Neuronal stem cell (in vitro differentiated cells): ENCODE measurements at regions not wholly inside any gene's neighbourhood (a gene's known extent, or its start where the extent isn't known, plus 50 kb on each side); places are given as distances from the start of the nearest gene placed in this dataset.
"Not testable (repeated sequence)": the region's sequence is repeated elsewhere in the genome, so short reads cannot be mapped to it uniquely, and the experiment has no call there.

ENCODE experiments used
- DNase-seq: peaks from one replicate; pipeline ENCODE4 v3.0.0-alpha.2; 2013; ENCODE audit warnings: low spot score
- H2AFZ ChIP-seq: one replicate; pipeline ENCODE4 v1.6.1; 2013; ENCODE audit warnings: mild to moderate bottlenecking, low read length, inconsistent platforms
- H2AK5ac ChIP-seq: 2 replicates; pipeline ENCODE4 v1.6.1; 2013; ENCODE audit warnings: low read depth, mild to moderate bottlenecking, inconsistent platforms, low read length, moderate library complexity, mixed read lengths
- H2BK120ac ChIP-seq: 2 replicates; pipeline ENCODE4 v1.6.1; 2013; ENCODE audit warnings: low read depth, mild to moderate bottlenecking, inconsistent platforms, low read length, moderate library complexity, mixed read lengths
- H2BK12ac ChIP-seq: one replicate; pipeline ENCODE4 v1.6.1; 2013; ENCODE audit warnings: low read length, inconsistent platforms
- H2BK15ac ChIP-seq: 2 replicates; pipeline ENCODE4 v1.6.1; 2013; ENCODE audit warnings: mild to moderate bottlenecking, low read length, inconsistent platforms, mixed read lengths
- H2BK5ac ChIP-seq: one replicate; pipeline ENCODE4 v1.6.1; 2013; ENCODE audit warnings: inconsistent platforms, mild to moderate bottlenecking, low read length, moderate library complexity
- H3K14ac ChIP-seq: one replicate; pipeline ENCODE4 v1.6.1; 2013; ENCODE audit warnings: low read length, inconsistent platforms
- H3K18ac ChIP-seq: 2 replicates; pipeline ENCODE4 v1.6.1; 2013; ENCODE audit warnings: low read length, inconsistent platforms
- H3K23ac ChIP-seq: 2 replicates; pipeline ENCODE4 v1.6.1; 2013; ENCODE audit warnings: low read depth, mild to moderate bottlenecking, mixed read lengths, low read length, inconsistent platforms; ENCODE audit not compliant: poor library complexity
- H3K27ac ChIP-seq: replicated peaks from 3 replicates; pipeline ENCODE4 v1.5.1; 2013; ENCODE audit warnings: low read length, inconsistent platforms
- H3K27me3 ChIP-seq, 3 experiments: 2 replicates each; pipeline ENCODE4 v1.6.1; 2013; ENCODE audit warnings: low read length in 3 of 3, mild to moderate bottlenecking in 2 of 3, inconsistent platforms in 1 of 3, low read depth in 1 of 3, mixed read lengths in 1 of 3, moderate library complexity in 1 of 3; ENCODE audit not compliant: control insufficient read depth in 3 of 3, insufficient read depth in 3 of 3
- H3K36me3 ChIP-seq, 2 donors: replicated peaks in 1 of 2; 2 replicates each; pipeline ENCODE4 v1.6.1; 2013; ENCODE audit warnings: low read length in 2 of 2; ENCODE audit not compliant: control insufficient read depth in 2 of 2, insufficient read depth in 2 of 2
- H3K4ac ChIP-seq: 2 replicates; pipeline ENCODE4 v1.6.1; 2013; ENCODE audit warnings: inconsistent platforms, mild to moderate bottlenecking, low read length, moderate library complexity
- H3K4me1 ChIP-seq, 2 donors: 1 replicate in 1 of 2; 2 replicates in 1 of 2; pipeline ENCODE4 v1.6.1; 2013; ENCODE audit warnings: low read length in 2 of 2, low read depth in 1 of 2; ENCODE audit not compliant: control insufficient read depth in 2 of 2, insufficient read depth in 1 of 2
- H3K4me2 ChIP-seq: one replicate; pipeline ENCODE4 v1.6.1; 2013; ENCODE audit warnings: mild to moderate bottlenecking, low read length, inconsistent platforms; ENCODE audit not compliant: insufficient read depth, poor library complexity, severe bottlenecking
- H3K4me3 ChIP-seq, 2 donors: 2 replicates each; pipeline ENCODE4 v1.5.1; 2013; ENCODE audit warnings: low read length in 2 of 2, mild to moderate bottlenecking in 2 of 2, inconsistent platforms in 1 of 2, moderate library complexity in 1 of 2
- H3K79me1 ChIP-seq: one replicate; pipeline ENCODE4 v1.6.1; 2013; ENCODE audit warnings: low read depth, mild to moderate bottlenecking, inconsistent platforms, low read length, moderate library complexity
- H3K9ac ChIP-seq: one replicate; pipeline ENCODE4 v1.6.1; 2013; ENCODE audit warnings: mild to moderate bottlenecking, low read depth, low read length, inconsistent platforms; ENCODE audit not compliant: poor library complexity
- H3K9me3 ChIP-seq, 2 donors: replicated peaks in 1 of 2; 2 replicates each; pipeline versions ENCODE3 to v1.6.1; 2013; ENCODE audit warnings: low read length in 2 of 2, mild to moderate bottlenecking in 2 of 2, inconsistent platforms in 1 of 2, low read depth in 1 of 2, mixed read lengths in 1 of 2, moderate library complexity in 1 of 2; ENCODE audit not compliant: control insufficient read depth in 2 of 2, insufficient read depth in 1 of 2
- H4K8ac ChIP-seq: one replicate; pipeline ENCODE4 v1.6.1; 2013; ENCODE audit warnings: low read depth, mild to moderate bottlenecking, inconsistent platforms, low read length, moderate library complexity
- H4K91ac ChIP-seq: one replicate; pipeline ENCODE4 v1.6.1; 2013; ENCODE audit warnings: low read length, low read depth, mild to moderate bottlenecking, inconsistent platforms; ENCODE audit not compliant: poor library complexity
- WGBS, 2 donors: extraction: QIAGEN DNeasy Blood & Tissue Kit; methylation state at CpG; one replicate each; pipeline ENCODE4 v1.1.7; 2013; ENCODE audit warnings: missing lambda C conversion rate in 2 of 2, mixed read lengths in 1 of 2; ENCODE audit not compliant: insufficient read length in 2 of 2, insufficient replicate concordance in 1 of 2; ENCODE audit errors: extremely low coverage in 2 of 2; 5-methylcytosine and 5-hydroxymethylcytosine counted together

DNA sequence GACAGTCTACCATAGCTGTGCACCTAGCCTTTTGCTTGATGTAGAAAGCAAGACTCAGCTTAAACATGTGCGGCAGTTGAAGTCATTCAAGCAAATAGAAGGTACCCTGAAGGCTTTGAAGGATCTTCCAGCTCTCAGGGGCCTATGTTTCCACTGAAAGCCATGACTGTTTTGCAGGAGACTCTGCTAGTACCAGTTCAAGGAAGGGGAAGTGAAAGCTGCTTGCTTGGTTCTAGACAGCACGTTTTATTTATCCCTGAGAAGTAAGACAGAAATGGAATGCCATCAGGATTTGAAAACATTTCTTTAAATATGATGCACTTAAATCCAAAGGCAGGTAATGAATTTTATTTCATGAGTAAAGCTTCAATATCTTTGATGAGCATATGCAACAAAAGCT is 311.4 kb downstream of the PDCD6IP start:
- Histone ChIP-seq H3K27ac (no peak overlapping the region), H4K91ac (no peak overlapping the region), H4K8ac (no peak overlapping the region), H2BK5ac (no peak overlapping the region), H3K4me2 (no peak overlapping the region), H2AFZ (no peak overlapping the region), H3K9me3 (no peaks in the 10 kb centered on the region), H2BK15ac (no peak overlapping the region), H3K4me3 (no peak overlapping the region), H3K4me1 (no peaks in the 10 kb centered on the region), H3K18ac (no peak overlapping the region), H2BK12ac (no peak overlapping the region), H3K14ac (no peak overlapping the region), H3K9ac (no peak overlapping the region), H3K36me3 (no peaks in the 10 kb centered on the region), H3K79me1 (no peaks in the 10 kb centered on the region), H2AK5ac (no peak overlapping the region), H3K4ac (no peak overlapping the region), H3K27me3 (no peaks in the 10 kb centered on the region), H2BK120ac (no peak overlapping the region), H3K23ac (no peak overlapping the region)
- WGBS, 2 donors = no CpG with 5 or more reads among the region's 2 CpGs
- DNase-seq = no peak

DNA sequence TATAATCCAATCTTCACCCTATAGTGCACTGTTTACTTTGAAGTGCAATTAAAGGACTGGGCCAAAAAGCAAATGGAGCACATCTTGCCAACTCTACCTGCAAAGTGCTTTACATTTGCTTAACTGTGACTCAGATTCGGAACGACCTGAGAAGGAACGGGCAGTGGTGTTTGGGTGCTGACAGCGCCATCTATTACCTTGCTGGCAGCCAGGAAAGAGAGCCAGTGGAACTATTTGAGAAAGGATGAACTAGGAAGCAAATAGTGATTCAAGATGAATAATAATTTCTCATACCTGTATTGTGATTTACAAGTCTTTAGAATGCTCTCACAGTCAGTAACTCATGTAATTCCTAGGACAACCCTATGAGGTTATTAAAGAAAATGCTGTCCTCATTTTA is 312.9 kb downstream of the PDCD6IP start:
- H3K36me3 ChIP-seq = no peaks in the 10 kb centered on the region
- no peak overlapping the region for H2BK120ac ChIP-seq
- no peak overlapping the region for H3K23ac ChIP-seq
- no peak overlapping the region for H3K27ac ChIP-seq
- H2BK15ac ChIP-seq = no peak overlapping the region
- H3K9ac ChIP-seq = no peak overlapping the region
- H4K91ac ChIP-seq = no peak overlapping the region
- H2AFZ ChIP-seq = no peak overlapping the region
- no peak overlapping the region for H3K18ac ChIP-seq
- no peak overlapping the region for H3K14ac ChIP-seq
- WGBS, 2 donors = no CpG with 5 or more reads among the region's 4 CpGs
- H3K9me3 ChIP-seq = no peaks in the 10 kb centered on the region
- H3K4me3 ChIP-seq = no peak overlapping the region
- H3K4ac ChIP-seq = no peak overlapping the region
- H3K27me3 ChIP-seq = no peaks in the 10 kb centered on the region
- H4K8ac ChIP-seq = no peak overlapping the region
- no peak overlapping the region for H3K4me2 ChIP-seq
- H3K4me1 ChIP-seq = no peaks in the 10 kb centered on the region
- H2AK5ac ChIP-seq = no peak overlapping the region
- no peak for DNase-seq
- H2BK12ac ChIP-seq = no peak overlapping the region
- no peak overlapping the region for H2BK5ac ChIP-seq
- H3K79me1 ChIP-seq = no peaks in the 10 kb centered on the region

DNA sequence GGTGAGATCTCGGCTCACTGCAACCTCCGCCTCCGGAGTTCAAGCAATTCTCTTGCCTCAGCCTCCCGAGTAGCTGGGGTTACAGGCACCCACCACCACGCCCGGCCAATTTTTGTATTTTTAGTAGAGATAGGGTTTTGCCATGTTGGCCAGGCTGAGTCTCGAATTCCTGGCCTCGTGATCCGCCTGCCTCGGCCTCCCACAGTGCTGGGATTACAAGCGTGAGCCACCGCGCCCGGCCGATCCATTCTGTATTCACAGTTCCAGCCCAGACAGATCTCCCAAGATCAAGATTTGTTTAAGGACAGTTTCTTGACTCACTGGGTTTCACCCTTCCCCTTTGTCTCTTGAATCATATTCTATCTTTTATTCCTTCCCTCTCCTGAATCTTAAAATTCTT is 313.8 kb downstream of the PDCD6IP start:
- DNase-seq, H2BK5ac ChIP-seq, H4K91ac ChIP-seq, H4K8ac ChIP-seq, H3K27ac ChIP-seq, H2BK15ac ChIP-seq, H3K4me3 ChIP-seq, H2BK120ac ChIP-seq, H3K23ac ChIP-seq, H3K79me1 ChIP-seq, H3K9me3 ChIP-seq, H2BK12ac ChIP-seq, H3K27me3 ChIP-seq, H3K4me2 ChIP-seq, H3K4me1 ChIP-seq, H2AFZ ChIP-seq, H3K14ac ChIP-seq, H3K9ac ChIP-seq, H2AK5ac ChIP-seq, H3K36me3 ChIP-seq, H3K4ac ChIP-seq, H3K18ac ChIP-seq: not testable (repeated sequence)
- no CpG with 5 or more reads among the region's 15 CpGs for WGBS, 2 donors

GRCh38 chr3:34131091-34131490 is 332.7 kb downstream of the PDCD6IP start:
- Histone ChIP-seq H2AK5ac (no peak overlapping the region), H3K4me2 (no peak overlapping the region), H3K27ac (no peak overlapping the region), H3K27me3 (no peaks in the 10 kb centered on the region), H2AFZ (no peak overlapping the region), H2BK15ac (no peak overlapping the region), H4K8ac (no peak overlapping the region), H3K79me1 (no peaks in the 10 kb centered on the region), H2BK5ac (no peak overlapping the region), H3K9ac (no peak overlapping the region), H3K14ac (no peak overlapping the region), H3K18ac (no peak overlapping the region), H3K4me3 (no peak overlapping the region), H3K23ac (no peak overlapping the region), H3K4ac (no peak overlapping the region), H2BK120ac (no peak overlapping the region), H3K4me1 (peaks cover 0 to 1% of the 10 kb centered on the region in 2 donors), H4K91ac (no peak overlapping the region), H3K9me3 (no peaks in the 10 kb centered on the region), H3K36me3 (no peaks in the 10 kb centered on the region), H2BK12ac (no peak overlapping the region)
- DNase-seq = no peak
